HG03045 (cell line): ENCODE measurements at regions not wholly inside any gene's neighbourhood (a gene's known extent, or its start where the extent isn't known, plus 50 kb on each side); places are given as distances from the start of the nearest gene placed in this dataset.

Experiments used
- ATAC-seq: cut with Tn5 transposase; IDR thresholded peaks from one replicate; pipeline ENCODE4 v1.9.1; 2021; ENCODE audit warnings: mild to moderate bottlenecking, moderate library complexity; ENCODE audit not compliant: unreplicated experiment

DNA sequence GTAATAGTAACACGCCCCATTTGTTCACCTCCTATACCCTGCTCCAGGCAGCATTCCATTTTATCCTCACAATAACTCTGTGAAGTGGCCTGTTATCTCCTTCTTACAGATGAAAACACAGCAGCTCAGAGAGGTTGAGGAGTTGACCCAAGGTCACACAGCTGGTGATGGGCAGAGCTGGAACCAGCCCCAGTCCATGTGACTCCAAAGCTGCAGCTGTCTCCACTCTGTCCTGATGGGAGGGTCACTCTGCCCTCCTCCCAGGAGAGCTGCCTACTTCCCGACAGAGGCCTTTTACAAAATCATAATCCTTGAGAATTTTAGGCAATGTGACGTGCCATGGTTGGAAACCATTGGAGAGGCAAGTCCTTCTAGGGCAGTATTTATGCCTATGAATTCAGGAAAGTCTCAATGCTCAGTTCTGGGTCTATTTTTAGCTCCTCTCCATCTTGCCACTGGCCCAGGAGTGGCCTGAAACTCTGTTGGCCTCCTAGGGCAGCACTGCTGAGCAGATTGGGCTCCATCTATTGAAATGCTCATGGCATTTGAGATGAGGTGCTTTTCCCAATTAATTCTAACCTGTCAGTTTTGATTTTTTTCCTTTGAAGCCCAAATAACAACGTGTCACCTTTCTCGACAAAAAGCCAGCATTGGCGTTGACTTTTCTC, 50.1 kb upstream of the KCNK12 start:
- ATAC-seq = no peak
